Sigmoid colon (tissue), 6 donors: ENCODE measurements at regions not wholly inside any gene's neighbourhood (a gene's known extent, or its start where the extent isn't known, plus 50 kb on each side); places are given as distances from the start of the nearest gene placed in this dataset.

Experiments
- DNase-seq: peaks from one replicate; pipeline ENCODE4 v3.0.0-alpha.2; 2019
- H3K27ac ChIP-seq, 4 donors: fragments of 200-600 bp; sonication (generic); one replicate each; pipeline ENCODE4 v1.5.1; 2016 to 2019; ENCODE audit warnings: mild to moderate bottlenecking in 1 of 4
- H3K27me3 ChIP-seq, 3 donors: fragments of 200-600 bp; sonication (generic); one replicate each; pipeline ENCODE4 v1.5.1; 2019; ENCODE audit warnings: mild to moderate bottlenecking in 1 of 3
- H3K36me3 ChIP-seq, 4 donors: fragments of 200-600 bp; sonication (generic); one replicate each; pipeline ENCODE4 v1.5.1; 2016 to 2019
- H3K4me1 ChIP-seq, 4 donors: fragments of 200-600 bp; sonication (generic); one replicate each; pipeline ENCODE4 v1.5.1; 2017 to 2019
- H3K4me3 ChIP-seq, 4 donors: fragments of 200-600 bp; sonication (generic); one replicate each; pipeline ENCODE4 v1.5.1; 2017 to 2019; ENCODE audit warnings: mild to moderate bottlenecking in 2 of 4, moderate library complexity in 1 of 4
- H3K9me3 ChIP-seq, 4 donors: fragments of 200-600 bp in 3 of 4; sonication (generic) in 3 of 4; one replicate each; pipeline versions ENCODE4 v1.5.1 to v1.6.1; 2013 to 2019
- CTCF ChIP-seq, 4 experiments: fragments of 450-650 bp in 3 of 4; fragments of 200-600 bp in 1 of 4; IDR thresholded peaks; one replicate each; pipeline ENCODE4 v1.5.1; 2016 to 2019; ENCODE audit warnings: antibody characterized with exemption in 4 of 4, mild to moderate bottlenecking in 3 of 4, moderate library complexity in 2 of 4
- EP300 ChIP-seq, 4 donors: sonication (generic); formaldehyde crosslinking; IDR thresholded peaks; one replicate each; pipeline ENCODE4 v1.6.1; 2017; ENCODE audit warnings: antibody characterized with exemption in 4 of 4
- POLR2A ChIP-seq, 2 donors: fragments of 450-650 bp; IDR thresholded peaks; one replicate each; pipeline ENCODE4 v1.6.1; 2016; ENCODE audit warnings: antibody characterized with exemption in 2 of 2, mild to moderate bottlenecking in 2 of 2, moderate library complexity in 2 of 2
- POLR2AphosphoS5 ChIP-seq, 4 donors: sonication (generic); formaldehyde crosslinking; IDR thresholded peaks; one replicate each; pipeline ENCODE4 v1.6.1; 2017; ENCODE audit warnings: antibody characterized with exemption in 4 of 4
- WGBS, 2 donors: extraction: QIAGEN DNeasy Blood & Tissue Kit; methylation state at CpG; one replicate each; pipeline ENCODE4 v1.1.7; 2013; 5-methylcytosine and 5-hydroxymethylcytosine counted together
- intact Hi-C: fragments of 100-400 bp; cut with DNase I; formaldehyde crosslinking; loops from one replicate; pipeline ENCODE4 v1.15.1; 2023
- donor health status: healthy with polysubstance abuse.
- donor health status: healthy.

GRCh38 chr4:81997313-81997712 is 376.5 kb downstream of the HNRNPD start:
- intact Hi-C loops = no loop called here
- Histone ChIP-seq H3K27me3 (no peaks in the 10 kb centered on the region), H3K36me3 (no peaks in the 10 kb centered on the region), H3K27ac (no peak overlapping the region), H3K4me3 (no peak overlapping the region), H3K9me3 (no peaks in the 10 kb centered on the region), H3K4me1 (no peaks in the 10 kb centered on the region)
- WGBS, 2 donors = 77 to 86% methylated on average over 2 of the region's 2 CpGs
- no peak for TF ChIP-seq POLR2A (IDR thresholded peaks at IDR 0.05)
- no peak for TF ChIP-seq POLR2AphosphoS5 (IDR thresholded peaks at IDR 0.05)
- no peak for TF ChIP-seq EP300 (IDR thresholded peaks at IDR 0.05)
- TF ChIP-seq CTCF (IDR thresholded peaks at IDR 0.05) = no peak
- DNase-seq = no peak

- 24 to 43% methylated on average over 1 of the region's 1 CpG for WGBS, 2 donors
- TF ChIP-seq CTCF (IDR thresholded peaks at IDR 0.05) = no peak
- no peak for TF ChIP-seq POLR2AphosphoS5 (IDR thresholded peaks at IDR 0.05)
- TF ChIP-seq EP300 (IDR thresholded peaks at IDR 0.05) = no peak
- TF ChIP-seq POLR2A (IDR thresholded peaks at IDR 0.05) = no peak
- no peak for DNase-seq
- Histone ChIP-seq H3K4me1 (no peaks in the 10 kb centered on the region), H3K27ac (no peak overlapping the region), H3K27me3 (no peaks in the 10 kb centered on the region), H3K36me3 (no peaks in the 10 kb centered on the region), H3K4me3 (no peak overlapping the region), H3K9me3 (no peaks in the 10 kb centered on the region)
- intact Hi-C loops = no loop called here
Measured at GRCh38 chr4:81990898-81991297, 382.9 kb downstream of the HNRNPD start.

DNA sequence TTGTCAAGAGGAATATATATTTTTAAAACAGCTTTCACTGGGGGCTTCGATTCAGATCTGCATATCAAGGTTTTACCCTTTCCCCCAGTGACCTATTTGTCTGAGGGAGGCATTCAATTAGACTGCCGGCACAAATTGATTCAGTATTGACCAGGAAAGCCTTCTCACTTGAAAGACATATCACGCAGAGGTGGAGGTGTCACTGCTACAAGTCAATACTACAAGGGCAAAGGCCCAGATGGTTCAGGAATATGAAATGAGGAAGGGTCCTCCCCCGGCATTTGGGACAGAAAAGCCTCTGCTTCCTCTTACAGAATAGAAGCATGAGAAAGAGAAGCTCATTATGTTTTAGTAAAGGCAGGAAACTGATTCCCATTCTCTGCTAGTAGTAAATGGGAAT is 383.6 kb downstream of the HNRNPD start:
- H3K4me1 ChIP-seq = no peaks in the 10 kb centered on the region
- no peaks in the 10 kb centered on the region for H3K27me3 ChIP-seq
- 39 to 68% methylated on average over 4 of the region's 4 CpGs for WGBS, 2 donors
- no peak overlapping the region for H3K4me3 ChIP-seq
- H3K27ac ChIP-seq = no peak overlapping the region
- no peaks in the 10 kb centered on the region for H3K36me3 ChIP-seq
- TF ChIP-seq CTCF (IDR thresholded peaks at IDR 0.05) (no peak), POLR2AphosphoS5 (IDR thresholded peaks at IDR 0.05) (no peak), EP300 (IDR thresholded peaks at IDR 0.05) (no peak), POLR2A (IDR thresholded peaks at IDR 0.05) (no peak)
- no peaks in the 10 kb centered on the region for H3K9me3 ChIP-seq
- intact Hi-C loops = no loop called here
- no peak for DNase-seq

GRCh38 chr4:81989202-81989601 is 384.6 kb downstream of the HNRNPD start:
- H3K4me3 ChIP-seq = no peak overlapping the region
- WGBS, 2 donors = 6 to 31% methylated on average over 1 of the region's 1 CpG
- no peaks in the 10 kb centered on the region for H3K4me1 ChIP-seq
- no peaks in the 10 kb centered on the region for H3K9me3 ChIP-seq
- TF ChIP-seq POLR2AphosphoS5 (IDR thresholded peaks at IDR 0.05) (no peak), CTCF (IDR thresholded peaks at IDR 0.05) (no peak), POLR2A (IDR thresholded peaks at IDR 0.05) (no peak), EP300 (IDR thresholded peaks at IDR 0.05) (no peak)
- no peak overlapping the region for H3K27ac ChIP-seq
- H3K27me3 ChIP-seq = no peaks in the 10 kb centered on the region
- H3K36me3 ChIP-seq = no peaks in the 10 kb centered on the region
- no peak for DNase-seq
- intact Hi-C loops = no loop called here

DNA sequence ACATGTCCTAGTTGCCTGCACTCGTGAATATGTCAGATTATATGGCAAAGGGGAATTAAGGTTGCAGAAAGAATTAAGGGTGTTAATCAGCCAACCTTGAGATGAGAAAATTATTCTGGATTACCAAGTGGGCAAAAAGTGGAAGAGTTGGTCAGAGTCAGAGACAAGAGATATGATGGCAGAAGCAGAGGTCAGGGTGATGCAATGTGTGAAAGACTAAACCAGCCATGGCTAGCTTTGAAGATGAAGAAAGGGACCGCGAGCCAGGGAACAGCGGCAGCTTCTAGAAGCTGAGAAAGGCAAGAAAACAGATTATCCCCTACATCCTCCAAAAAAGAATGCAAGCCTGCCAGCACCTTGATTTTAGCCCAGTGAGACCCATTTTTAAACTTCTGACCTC is 385.6 kb downstream of the HNRNPD start:
- DNase-seq = no peak
- no peak for TF ChIP-seq EP300 (IDR thresholded peaks at IDR 0.05)
- TF ChIP-seq CTCF (IDR thresholded peaks at IDR 0.05) = no peak
- TF ChIP-seq POLR2A (IDR thresholded peaks at IDR 0.05) = no peak
- TF ChIP-seq POLR2AphosphoS5 (IDR thresholded peaks at IDR 0.05) = no peak
- Histone ChIP-seq H3K4me3 (no peak overlapping the region), H3K27ac (no peak overlapping the region), H3K9me3 (no peaks in the 10 kb centered on the region), H3K36me3 (no peaks in the 10 kb centered on the region), H3K27me3 (no peaks in the 10 kb centered on the region), H3K4me1 (no peaks in the 10 kb centered on the region)
- intact Hi-C loops = no loop called here
- 93 to 96% methylated on average over 4 of the region's 4 CpGs for WGBS, 2 donors
